GM21786 (cell line): ENCODE measurements at regions not wholly inside any gene's neighbourhood (a gene's known extent, or its start where the extent isn't known, plus 50 kb on each side); places are given as distances from the start of the nearest gene placed in this dataset.

Experiments used
- ATAC-seq: cut with Tn5 transposase; IDR thresholded peaks from one replicate; pipeline ENCODE4 v1.9.1; 2021; ENCODE audit not compliant: unreplicated experiment

GRCh38 chr1:214977700-214978374 lies 104.7 kb upstream of the KCNK2 start:
- no peak for ATAC-seq

DNA sequence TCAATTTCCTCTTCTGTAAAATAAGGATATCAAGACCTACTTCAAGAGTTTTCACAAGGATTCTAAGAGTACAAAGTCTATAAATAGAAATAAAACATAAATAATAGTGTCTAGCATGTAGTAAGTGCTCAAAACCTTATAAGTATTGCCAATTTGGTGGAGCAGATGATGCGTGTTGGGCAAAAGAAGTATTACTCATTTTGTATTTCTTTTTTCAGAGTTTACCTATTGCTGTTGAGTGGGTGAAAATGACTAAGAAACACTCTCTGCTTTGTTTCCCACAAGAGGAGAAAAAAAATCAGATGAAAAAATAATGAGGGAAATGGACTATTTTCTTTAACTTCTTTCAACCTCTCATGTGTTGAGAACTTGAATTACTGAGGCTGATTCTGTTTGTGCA lies 103.3 kb upstream of the KCNK2 start:
- no peak for ATAC-seq

DNA sequence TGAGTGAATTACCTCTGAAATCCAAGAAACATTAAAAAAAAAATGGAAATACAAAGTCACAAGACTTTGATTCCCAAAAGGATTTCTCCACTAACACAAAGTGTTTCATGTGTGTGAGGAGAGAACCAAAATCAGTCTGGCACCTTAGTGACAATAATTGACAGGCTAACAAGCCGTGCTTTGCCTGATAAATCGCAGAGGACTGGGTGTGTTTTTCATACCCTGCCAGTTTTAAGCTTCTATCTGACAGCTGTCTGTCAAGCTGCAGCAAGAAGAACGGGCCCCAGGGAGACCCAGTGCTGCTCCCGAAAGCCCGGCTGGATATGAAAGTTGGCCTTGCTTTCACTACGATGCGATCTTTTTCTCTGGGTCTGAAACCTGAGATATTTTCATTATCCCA lies 101.6 kb upstream of the KCNK2 start:
- no peak for ATAC-seq

GRCh38 chr1:214983126-214983869 lies 99.2 kb upstream of the KCNK2 start:
- no peak for ATAC-seq

- no peak for ATAC-seq
Measured at GRCh38 chr1:214989341-214989740, 93.2 kb upstream of the KCNK2 start.

DNA sequence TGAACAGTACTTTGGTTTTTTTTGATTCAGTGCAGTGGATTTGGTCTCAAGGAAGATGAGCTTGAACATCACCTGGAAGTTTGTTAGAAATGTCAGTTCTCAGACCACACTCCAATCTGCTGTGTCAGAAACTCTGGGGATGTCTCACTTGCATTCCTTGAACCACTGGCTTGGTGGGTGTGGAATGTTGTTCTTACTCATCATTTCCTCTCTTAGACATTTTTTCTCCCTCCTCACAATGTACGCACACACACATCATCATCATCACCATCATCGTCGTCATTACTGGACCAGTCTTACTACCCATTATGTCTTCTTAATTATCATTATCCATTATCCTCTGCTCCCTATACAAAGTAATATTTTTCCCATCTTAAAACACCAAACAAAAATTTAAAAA lies 91.9 kb upstream of the KCNK2 start:
- ATAC-seq, result no peak

GRCh38 chr1:214991691-214992315 lies 90.7 kb upstream of the KCNK2 start:
- no peak for ATAC-seq

GRCh38 chr1:214993419-214993818 lies 89.1 kb upstream of the KCNK2 start:
- ATAC-seq, result no peak

DNA sequence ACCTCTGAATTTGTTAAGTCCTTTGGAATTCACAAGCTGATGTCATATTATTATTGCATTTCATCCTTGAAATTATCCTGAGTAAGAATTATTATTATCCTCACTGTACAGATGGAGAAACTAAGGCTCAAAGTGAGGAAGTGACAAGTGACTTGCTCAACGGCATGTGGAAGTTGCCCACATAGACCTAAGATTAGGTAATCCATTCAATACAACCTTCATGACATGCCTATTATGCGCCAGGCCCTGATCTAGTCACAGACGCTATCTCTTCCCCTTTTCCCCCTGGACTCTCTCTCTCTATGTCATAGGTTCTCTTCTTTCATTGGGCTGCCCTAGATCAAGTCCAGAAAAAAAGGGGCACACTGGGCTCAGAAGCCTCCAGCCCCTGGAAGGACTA lies 84.9 kb upstream of the KCNK2 start:
- ATAC-seq, result no peak

- peak; percentile 94 for ATAC-seq
Measured at GRCh38 chr1:215001419-215002021, 81.0 kb upstream of the KCNK2 start.

DNA sequence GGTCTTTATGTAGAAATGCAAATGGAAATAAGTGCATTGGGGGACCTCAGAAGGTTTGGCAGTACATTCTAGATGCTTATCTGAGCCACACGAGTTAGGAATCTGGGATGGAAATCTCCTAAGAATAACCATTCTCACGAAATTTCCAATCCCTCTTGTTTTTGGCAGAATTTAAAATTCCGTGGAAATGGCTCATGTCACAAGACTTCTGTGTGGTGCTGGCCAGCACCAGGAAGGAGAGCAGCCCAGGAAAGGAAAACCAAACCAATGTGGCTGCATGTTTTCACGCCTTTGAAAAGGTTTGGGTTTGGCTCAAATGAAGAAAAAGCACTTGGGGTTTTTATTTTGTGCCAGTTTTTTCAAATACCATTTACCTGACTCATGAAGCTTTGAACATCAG lies 80.1 kb upstream of the KCNK2 start:
- no peak for ATAC-seq

DNA sequence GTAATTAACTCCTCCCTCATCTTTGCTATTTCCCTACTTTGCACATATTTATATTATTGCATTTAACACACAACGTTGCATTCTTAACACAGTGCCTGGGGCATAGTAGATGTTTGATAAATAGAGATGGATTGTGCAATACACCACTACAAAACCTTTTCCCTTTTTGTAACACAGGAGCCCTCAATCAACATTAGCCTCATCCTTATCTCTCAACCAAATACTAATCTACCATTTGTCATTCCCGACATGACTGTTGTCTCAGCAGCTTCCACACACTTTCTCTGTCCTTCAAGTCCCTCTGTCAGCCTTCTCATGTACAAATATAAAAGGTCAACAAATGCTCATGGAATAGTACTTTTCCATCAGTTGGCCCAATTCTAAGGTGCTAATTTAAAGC lies 78.9 kb upstream of the KCNK2 start:
- no peak for ATAC-seq

DNA sequence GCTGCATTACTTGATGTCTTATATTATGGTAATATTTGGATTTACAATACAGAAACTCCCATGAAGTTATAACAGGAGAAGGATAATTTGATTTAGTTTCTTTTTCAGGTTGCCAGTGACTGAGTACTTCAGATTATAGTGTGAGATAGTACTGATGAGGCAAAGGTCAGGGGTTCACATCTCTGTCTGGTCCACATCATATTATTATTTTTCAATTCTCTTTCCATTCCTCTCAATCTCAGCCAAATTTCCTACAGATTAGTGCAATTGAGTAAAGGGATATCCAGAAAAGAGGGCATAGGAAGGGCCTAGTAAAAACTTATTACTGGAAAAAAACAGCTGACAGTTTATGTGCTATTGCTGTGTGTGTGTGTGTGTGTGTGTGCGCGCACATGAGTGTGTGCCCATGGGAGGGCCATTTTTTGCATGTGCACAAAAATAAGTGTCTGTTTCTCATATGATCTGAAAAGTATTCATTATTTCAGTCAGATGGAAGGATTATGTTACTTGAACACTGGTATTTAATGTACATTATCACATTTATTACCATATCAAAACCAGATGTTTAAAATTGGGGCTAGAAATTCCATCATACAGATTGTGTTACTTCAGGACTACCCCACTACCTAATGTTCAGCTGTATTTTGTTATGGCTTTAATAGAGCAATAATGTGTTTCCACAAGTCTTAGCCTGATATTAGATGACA lies 78.3 kb upstream of the KCNK2 start:
- ATAC-seq, result no peak

DNA sequence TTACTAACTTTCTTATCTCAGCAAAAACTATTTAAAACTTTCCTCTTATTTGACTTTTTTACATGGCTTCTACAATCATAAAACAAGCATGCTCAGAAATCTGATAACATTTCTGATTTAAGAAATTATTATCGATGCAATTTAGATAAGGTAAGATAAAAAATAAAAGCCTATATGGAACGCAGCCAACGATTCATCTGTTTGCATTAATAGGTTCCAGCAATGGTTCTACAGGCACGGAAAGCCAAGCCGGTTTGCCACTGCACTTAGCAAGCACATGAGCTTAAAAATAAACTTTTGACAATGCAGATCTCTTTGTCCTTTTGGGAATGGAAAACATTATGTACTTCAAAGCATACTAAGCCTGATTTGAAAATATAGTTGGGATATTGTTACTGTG lies 77.5 kb upstream of the KCNK2 start:
- no peak for ATAC-seq

DNA sequence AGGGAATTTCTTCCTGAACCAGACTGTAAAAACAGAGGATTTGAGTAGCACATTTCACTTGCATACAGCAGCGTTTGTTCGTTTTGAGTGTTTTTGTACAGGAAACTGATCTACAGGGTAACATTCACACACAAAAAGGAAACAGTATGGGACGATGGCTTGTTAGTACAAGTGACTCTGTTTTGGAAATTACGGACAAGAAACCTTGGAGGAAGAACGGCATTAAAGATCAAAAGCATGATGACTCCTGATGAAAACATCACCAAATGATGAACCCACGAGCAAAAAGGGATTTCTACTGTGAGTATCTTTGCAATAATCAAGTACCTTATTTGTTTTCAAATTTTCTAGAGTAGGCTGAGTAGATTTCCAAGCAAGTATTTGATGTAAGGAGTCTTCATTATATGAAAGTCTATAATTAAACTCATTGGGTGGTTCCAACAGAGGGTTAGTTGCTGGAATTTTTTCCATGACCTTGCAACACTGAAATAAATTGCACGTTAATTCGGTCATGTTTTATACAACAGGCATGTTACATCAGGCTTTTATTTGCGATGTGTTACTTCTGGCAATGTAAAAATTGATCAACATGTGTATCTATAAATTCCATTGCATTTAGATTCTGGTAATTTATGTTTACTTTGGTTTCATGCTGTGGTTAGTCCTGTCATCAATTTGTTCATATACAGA lies 76.7 kb upstream of the KCNK2 start:
- no peak for ATAC-seq

GRCh38 chr1:215007880-215008279 lies 74.7 kb upstream of the KCNK2 start:
- ATAC-seq, result no peak

DNA sequence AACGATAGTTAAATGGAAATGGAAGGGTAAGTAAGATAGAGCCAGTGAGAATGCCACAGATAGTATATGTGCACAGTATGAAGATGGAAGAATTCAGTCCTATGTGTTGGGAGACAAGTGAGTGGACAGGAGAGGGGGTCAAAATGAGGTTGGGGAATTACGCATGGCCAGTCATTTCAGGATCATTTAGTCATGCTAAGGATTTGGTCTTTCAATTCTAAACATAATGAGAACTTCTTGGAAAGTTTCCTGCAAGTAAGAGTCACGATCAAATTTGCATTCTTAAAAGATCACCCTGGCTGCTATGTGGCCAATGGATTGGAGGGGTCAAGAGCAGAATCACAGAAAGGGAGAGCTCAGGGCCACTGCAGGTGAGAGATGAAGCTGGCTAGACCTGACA lies 64.0 kb upstream of the KCNK2 start:
- no peak for ATAC-seq

DNA sequence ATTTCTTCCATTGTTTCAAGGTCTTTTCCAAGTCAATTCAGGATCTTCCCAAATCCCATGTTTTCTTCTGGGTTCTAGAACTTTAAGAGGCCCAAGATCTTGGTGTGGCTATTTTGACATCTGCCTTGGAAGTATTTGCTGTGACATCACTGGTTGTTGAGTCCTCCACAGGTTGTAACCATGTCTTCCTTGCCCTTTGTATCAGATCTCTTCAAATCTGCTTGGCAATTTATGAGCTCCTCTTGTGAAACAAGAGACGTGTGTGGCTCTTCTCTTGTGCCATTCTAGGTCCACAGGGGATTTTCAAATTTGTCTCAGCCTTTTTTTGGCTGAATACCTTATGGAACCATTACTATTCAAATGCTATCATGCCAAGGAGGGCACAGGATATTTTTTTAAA lies 60.3 kb upstream of the KCNK2 start:
- no peak for ATAC-seq

DNA sequence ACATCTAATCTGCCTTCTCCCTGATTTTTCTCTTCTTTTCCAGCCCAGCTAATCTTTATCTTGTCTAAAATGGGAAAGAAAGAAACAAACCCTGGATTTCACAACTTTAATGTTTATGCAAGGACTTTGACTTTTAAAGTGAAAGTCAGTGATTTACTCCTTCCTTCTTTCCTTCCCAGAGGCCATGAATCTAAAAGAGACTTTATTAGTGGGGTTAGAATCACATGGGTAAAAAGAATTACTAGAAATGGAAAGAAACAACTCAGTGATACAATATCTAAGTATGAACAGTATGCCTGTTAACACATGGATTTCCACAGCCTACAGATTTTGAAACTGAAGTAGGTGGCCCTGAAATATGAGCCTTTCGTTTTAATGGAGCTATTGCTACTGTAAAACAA lies 59.8 kb upstream of the KCNK2 start:
- no peak for ATAC-seq

- no peak for ATAC-seq
Measured at GRCh38 chr1:215023155-215023832, 59.2 kb upstream of the KCNK2 start.
